HepG2 (cell line): ENCODE measurements at regions not wholly inside any gene's neighbourhood (a gene's known extent, or its start where the extent isn't known, plus 50 kb on each side); places are given as distances from the start of the nearest gene placed in this dataset.

Source experiments
- ATAC-seq: fragments of 200-7000 bp; cut with Tn5 transposase; 3 replicates; pipeline ENCODE4 v1.9.1; 2020; ENCODE audit warnings: mild to moderate bottlenecking, moderate library complexity
- BruUV-seq: library from RNA; stranded (reverse); fragments of 400-500 nt; replicated peaks from 2 replicates; lab custom pipeline; 2021; lab: Mats Ljungman, UMichigan
- CTCF ChIA-PET: fragments of 300-600 bp; formaldehyde crosslinking; extraction: SDS; loops from one replicate; lab custom pipeline; 2021; ENCODE audit warnings: low total read pairs, inconsistent platforms, low intra/inter-chr PET ratio; lab: Yijun Ruan, JAX
- POLR2A ChIA-PET: fragments of 350-600 bp; sonication (Branson Sonifier 250); formaldehyde crosslinking; loops from one replicate; lab custom pipeline; 2020; ENCODE audit warnings: antibody characterized with exemption, inconsistent platforms; lab: Yijun Ruan, JAX
- DNase-seq: peaks from one replicate; pipeline ENCODE4 v3.0.0-alpha.2; 2015; ENCODE audit warnings: low spot score
- FAIRE-seq: peaks from 3 replicates; lab custom pipeline; 2011; peaks lifted over from hg19 to GRCh38; lab: Jason Lieb, UNC
- H2AFZ ChIP-seq: one replicate; pipeline ENCODE4 v1.6.1; 2011; ENCODE audit warnings: low read length, inconsistent platforms
- H3K27ac ChIP-seq: fragments of 300-600 bp; 3 replicates; pipeline ENCODE4 v1.8.0; 2011; ENCODE audit warnings: mixed run types, mild to moderate bottlenecking, mixed read lengths, low read length, inconsistent platforms; ENCODE audit not compliant: insufficient read depth; ENCODE audit errors: extremely low read length
- H3K27me3 ChIP-seq, 2 experiments: fragments of 200-600 bp in 1 of 2; 2 replicates in 1 of 2; 3 replicates in 1 of 2; pipeline versions ENCODE4 v1.6.0 to v1.8.0; 2011; ENCODE audit warnings: low read length in 2 of 2, mild to moderate bottlenecking in 2 of 2, moderate library complexity in 2 of 2, inconsistent platforms in 1 of 2; ENCODE audit not compliant: insufficient read depth in 2 of 2, control insufficient read depth in 1 of 2
- H3K36me3 ChIP-seq, 2 experiments: fragments of 200-600 bp in 1 of 2; replicated peaks in 1 of 2; 2 replicates in 1 of 2; 3 replicates in 1 of 2; pipeline versions ENCODE4 v1.5.1 to v1.8.0; 2011; ENCODE audit warnings: low read length in 2 of 2, inconsistent platforms in 1 of 2; ENCODE audit not compliant: insufficient read depth in 2 of 2, control insufficient read depth in 1 of 2
- H3K4me1 ChIP-seq: 2 replicates; pipeline ENCODE4 v1.5.1; 2012; ENCODE audit warnings: low read length, inconsistent platforms; ENCODE audit not compliant: insufficient read depth
- H3K4me2 ChIP-seq: 2 replicates; pipeline ENCODE4 v1.6.0; 2011; ENCODE audit warnings: low read depth, low read length, inconsistent platforms
- H3K4me3 ChIP-seq, 3 experiments: fragments of 200-600 bp in 1 of 3; sonication (generic), shearing (Covaris generic) in 1 of 3; replicated peaks in 1 of 3; 2 replicates each; pipeline ENCODE4 v1.5.1; 2011 to 2016; ENCODE audit warnings: low read length in 3 of 3, inconsistent platforms in 2 of 3, low read depth in 2 of 3, mild to moderate bottlenecking in 2 of 3, control low read depth in 1 of 3, mixed read lengths in 1 of 3; ENCODE audit not compliant: insufficient read depth in 1 of 3
- H3K79me2 ChIP-seq: one replicate; pipeline ENCODE4 v1.6.1; 2011; ENCODE audit warnings: low read length, inconsistent platforms; ENCODE audit not compliant: insufficient read depth
- H3K9ac ChIP-seq: 2 replicates; pipeline ENCODE4 v1.6.0; 2011; ENCODE audit warnings: mild to moderate bottlenecking, low read depth, low read length, inconsistent platforms; ENCODE audit not compliant: insufficient read depth
- H3K9me3 ChIP-seq: 2 replicates; pipeline ENCODE4 v1.5.1; 2012; ENCODE audit warnings: mild to moderate bottlenecking, low read length
- H4K20me1 ChIP-seq: 2 replicates; pipeline ENCODE4 v1.6.0; 2011; ENCODE audit warnings: inconsistent platforms, mild to moderate bottlenecking, low read length, moderate library complexity; ENCODE audit not compliant: insufficient read depth
- IKZF5 ChIP-seq: IDR thresholded peaks from 2 replicates; pipeline ENCODE4 v1.6.1; 2018; ENCODE audit warnings: missing genetic modification reagents, mild to moderate bottlenecking, missing compliant biosample characterization
- NR0B2 ChIP-seq: sonication (generic); formaldehyde crosslinking; IDR thresholded peaks from 2 replicates; pipeline ENCODE4 v1.4.0; 2020; ENCODE audit warnings: mild to moderate bottlenecking, missing genetic modification reagents
- RXRA ChIP-seq: sonication (generic); formaldehyde crosslinking; IDR thresholded peaks from 2 replicates; pipeline ENCODE4 v1.5.1; 2020; ENCODE audit warnings: missing genetic modification reagents
- STAT5B ChIP-seq: sonication (generic); formaldehyde crosslinking; IDR thresholded peaks from 2 replicates; pipeline ENCODE4 v1.4.0; 2020; ENCODE audit warnings: missing genetic modification reagents
- TBX2 ChIP-seq: sonication (generic); formaldehyde crosslinking; IDR thresholded peaks from 2 replicates; pipeline ENCODE4 v1.5.0; 2020; ENCODE audit warnings: missing genetic modification reagents, mild to moderate bottlenecking, borderline replicate concordance
- TRIM24 ChIP-seq: sonication (generic); formaldehyde crosslinking; IDR thresholded peaks from 2 replicates; pipeline ENCODE4 v1.8.0; 2022; ENCODE audit warnings: mild to moderate bottlenecking, missing genetic modification reagents
- ZC3H4 ChIP-seq: sonication (generic); formaldehyde crosslinking; IDR thresholded peaks from 2 replicates; pipeline ENCODE4 v1.4.0; 2020; ENCODE audit warnings: missing genetic modification reagents, borderline replicate concordance
- ZNF354B ChIP-seq: sonication (generic); formaldehyde crosslinking; IDR thresholded peaks from 2 replicates; pipeline ENCODE4 v1.8.0; 2022; ENCODE audit warnings: mild to moderate bottlenecking, missing genetic modification reagents
- ZNF549 ChIP-seq: sonication (generic); formaldehyde crosslinking; IDR thresholded peaks from 2 replicates; pipeline ENCODE4 v1.5.0; 2020; ENCODE audit warnings: missing genetic modification reagents
- ZNF607 ChIP-seq: sonication (generic); formaldehyde crosslinking; IDR thresholded peaks from 2 replicates; pipeline ENCODE4 v1.5.1; 2020; ENCODE audit warnings: missing genetic modification reagents, mild to moderate bottlenecking, borderline replicate concordance
- ZNF710 ChIP-seq: sonication (generic); formaldehyde crosslinking; IDR thresholded peaks from 2 replicates; pipeline ENCODE4 v1.5.0; 2020; ENCODE audit warnings: mild to moderate bottlenecking, missing genetic modification reagents, borderline replicate concordance
- WGBS: methylation state at CpG from one replicate; pipeline ENCODE4 v1.1.6; 2017; ENCODE audit warnings: low lambda C conversion rate; 5-methylcytosine and 5-hydroxymethylcytosine counted together
- in situ Hi-C: cut with HindIII; loops from 2 replicates; pipeline ENCODE4 v1.10.0; 2017; ENCODE audit warnings: low pct_unique_long_range_greater_than_20kb; ENCODE audit not compliant: extremely low pct_ligation_motif_present
- intact Hi-C: fragments of 100-400 bp; cut with micrococcal nuclease; formaldehyde crosslinking; loops from one replicate; pipeline ENCODE4 v1.10.0; 2022; ENCODE audit not compliant: unreplicated experiment

- in situ Hi-C loops, result no loop called here
- DNase-seq (no peak), ATAC-seq (no peak), FAIRE-seq (no peak)
- no peak overlapping the region for H3K9ac ChIP-seq
- H2AFZ ChIP-seq, result no peak overlapping the region
- no peaks in the 10 kb centered on the region for H3K79me2 ChIP-seq
- no peaks in the 10 kb centered on the region for H3K36me3 ChIP-seq
- H3K4me2 ChIP-seq, result no peak overlapping the region
- H3K27ac ChIP-seq, result no peak overlapping the region
- TF ChIP-seq ZC3H4 (CRISPR knock-in tag) (no peak), ZNF354B (no peak), ZNF710 (CRISPR knock-in tag) (no peak)
- 13% methylated on average over 1 of the region's 1 CpG for WGBS
- BruUV-seq, result no TSS peak
- intact Hi-C loops, result no loop called here
- H3K4me1 ChIP-seq, result no peaks in the 10 kb centered on the region
- no peaks in the 10 kb centered on the region for H3K9me3 ChIP-seq
- H3K4me3 ChIP-seq, result no peak overlapping the region
- no peaks in the 10 kb centered on the region for H4K20me1 ChIP-seq
- CTCF ChIA-PET, result no interaction called here
- H3K27me3 ChIP-seq, result no peaks in the 10 kb centered on the region
- POLR2A ChIA-PET, result no interaction called here
These were observed 268.6 kb downstream of the SLC6A15 start for GRCh38 chr12:84643993-84644392.

GRCh38 chr12:84641940-84642545 lies 270.6 kb downstream of the SLC6A15 start:
- in situ Hi-C loops, result no loop called here
- H3K4me1 ChIP-seq, result no peaks in the 10 kb centered on the region
- CTCF ChIA-PET, result no interaction called here

More at GRCh38 chr12:84641940-84642545, 270.6 kb downstream of the SLC6A15 start:
- POLR2A ChIA-PET, result no interaction called here
- no peak overlapping the region for H3K9ac ChIP-seq
- no peaks in the 10 kb centered on the region for H3K27me3 ChIP-seq
- H3K79me2 ChIP-seq, result no peaks in the 10 kb centered on the region
- H4K20me1 ChIP-seq, result no peaks in the 10 kb centered on the region
- FAIRE-seq (no peak), ATAC-seq (no peak), DNase-seq (no peak)
- H2AFZ ChIP-seq, result no peak overlapping the region
- TF ChIP-seq NR0B2 (CRISPR knock-in tag), result no peak
- TF ChIP-seq ZNF607 (CRISPR knock-in tag), result no peak
- no peak for TF ChIP-seq IKZF5 (CRISPR knock-in tag)
- no peak for TF ChIP-seq ZNF549 (CRISPR knock-in tag)
- TF ChIP-seq TRIM24, result no peak
- no peak for TF ChIP-seq RXRA (CRISPR knock-in tag)
- no peak for TF ChIP-seq STAT5B
- TF ChIP-seq TBX2, result no peak
- intact Hi-C loops, result no loop called here
- H3K4me3 ChIP-seq, result no peak overlapping the region
- no peak overlapping the region for H3K4me2 ChIP-seq
- H3K27ac ChIP-seq, result no peak overlapping the region
- BruUV-seq, result no TSS peak
- H3K36me3 ChIP-seq, result no peaks in the 10 kb centered on the region
- 0% methylated on average over 2 of the region's 2 CpGs for WGBS
- no peaks in the 10 kb centered on the region for H3K9me3 ChIP-seq
